AG09309 (cell line): ENCODE measurements at regions not wholly inside any gene's neighbourhood (a gene's known extent, or its start where the extent isn't known, plus 50 kb on each side); places are given as distances from the start of the nearest gene placed in this dataset.

ENCODE experiments used
- DNase-seq: peaks from one replicate; pipeline ENCODE4 v3.0.0-alpha.2; 2010; ENCODE audit warnings: low read depth
- H3K4me3 ChIP-seq: 2 replicates; pipeline ENCODE4 v1.5.1; 2011; ENCODE audit warnings: mild to moderate bottlenecking, low read depth, low read length, moderate library complexity; ENCODE audit not compliant: control insufficient read depth
- TF ChIP-seq, protein P1 (sequence below): IDR thresholded peaks from 2 replicates; pipeline ENCODE4 v1.5.1; 2011; ENCODE audit warnings: mild to moderate bottlenecking, low read depth, low read length, inconsistent platforms; ENCODE audit not compliant: insufficient read depth, control insufficient read depth; ENCODE audit errors: missing control alignments

DNA sequence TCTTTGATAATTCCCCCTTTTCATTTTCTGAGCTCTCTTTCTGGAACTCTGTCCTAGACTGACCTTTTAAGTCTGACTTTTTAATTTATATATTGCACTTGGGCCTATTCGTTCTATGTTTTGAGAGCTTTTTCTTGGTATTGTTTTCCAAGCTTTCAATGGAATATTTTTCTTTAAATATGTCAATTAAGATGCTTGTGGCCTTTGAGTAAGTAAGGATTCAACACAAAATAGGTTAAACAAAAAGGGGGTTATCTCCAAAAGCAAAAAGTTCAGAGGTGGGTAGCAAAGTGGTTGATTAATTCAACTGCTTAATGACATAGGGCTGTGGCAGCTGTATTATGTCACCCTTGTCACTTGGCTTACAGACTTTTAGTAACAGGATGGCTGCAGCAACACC is 315.9 kb downstream of the LMX1A start:
- DNase-seq: no peak
- no peak overlapping the region for H3K4me3 ChIP-seq
- TF ChIP-seq, protein P1, sequence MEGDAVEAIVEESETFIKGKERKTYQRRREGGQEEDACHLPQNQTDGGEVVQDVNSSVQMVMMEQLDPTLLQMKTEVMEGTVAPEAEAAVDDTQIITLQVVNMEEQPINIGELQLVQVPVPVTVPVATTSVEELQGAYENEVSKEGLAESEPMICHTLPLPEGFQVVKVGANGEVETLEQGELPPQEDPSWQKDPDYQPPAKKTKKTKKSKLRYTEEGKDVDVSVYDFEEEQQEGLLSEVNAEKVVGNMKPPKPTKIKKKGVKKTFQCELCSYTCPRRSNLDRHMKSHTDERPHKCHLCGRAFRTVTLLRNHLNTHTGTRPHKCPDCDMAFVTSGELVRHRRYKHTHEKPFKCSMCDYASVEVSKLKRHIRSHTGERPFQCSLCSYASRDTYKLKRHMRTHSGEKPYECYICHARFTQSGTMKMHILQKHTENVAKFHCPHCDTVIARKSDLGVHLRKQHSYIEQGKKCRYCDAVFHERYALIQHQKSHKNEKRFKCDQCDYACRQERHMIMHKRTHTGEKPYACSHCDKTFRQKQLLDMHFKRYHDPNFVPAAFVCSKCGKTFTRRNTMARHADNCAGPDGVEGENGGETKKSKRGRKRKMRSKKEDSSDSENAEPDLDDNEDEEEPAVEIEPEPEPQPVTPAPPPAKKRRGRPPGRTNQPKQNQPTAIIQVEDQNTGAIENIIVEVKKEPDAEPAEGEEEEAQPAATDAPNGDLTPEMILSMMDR: no peak

DNA sequence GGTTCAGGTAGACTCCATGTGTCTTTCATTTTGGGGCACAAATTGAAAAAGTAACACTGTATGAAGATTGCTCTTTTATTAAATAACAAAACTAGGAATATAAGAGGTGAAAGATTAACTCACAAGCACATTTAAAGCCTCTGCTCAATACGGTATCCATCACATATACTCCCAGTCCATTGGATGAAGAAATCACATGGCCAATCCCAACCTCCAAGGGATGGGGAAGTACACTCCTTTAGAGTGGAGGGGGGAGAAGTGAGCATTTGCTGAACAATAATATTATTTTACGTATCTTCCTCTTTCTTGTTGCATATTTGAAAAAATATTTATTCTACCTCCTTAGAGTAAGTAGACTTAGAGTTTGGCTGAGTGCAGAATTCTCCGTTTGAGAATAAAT is 316.5 kb downstream of the LMX1A start:
- no peak overlapping the region for H3K4me3 ChIP-seq
- TF ChIP-seq, protein P1: no peak
- DNase-seq: no peak

DNA sequence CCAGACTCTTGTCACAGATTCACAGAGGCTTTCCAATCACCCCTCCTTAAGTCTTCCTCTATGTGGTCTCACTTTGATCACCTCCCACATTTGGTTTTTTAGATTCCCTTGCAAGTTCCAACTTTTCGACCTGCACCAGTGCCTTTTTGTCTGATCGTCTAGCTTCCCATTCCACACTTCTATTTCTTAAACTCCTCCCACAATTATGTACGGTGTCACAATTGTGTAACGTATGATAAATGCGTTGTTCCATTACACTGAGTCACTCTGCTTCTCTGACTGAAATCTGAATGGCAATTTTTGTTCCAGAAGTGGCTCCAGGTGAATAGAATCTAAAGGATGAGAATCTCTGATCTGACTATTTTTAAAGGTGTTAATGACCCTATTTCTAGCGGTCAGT is 320.1 kb downstream of the LMX1A start:
- no peak overlapping the region for H3K4me3 ChIP-seq
- no peak for DNase-seq
- TF ChIP-seq, protein P1: no peak

DNA sequence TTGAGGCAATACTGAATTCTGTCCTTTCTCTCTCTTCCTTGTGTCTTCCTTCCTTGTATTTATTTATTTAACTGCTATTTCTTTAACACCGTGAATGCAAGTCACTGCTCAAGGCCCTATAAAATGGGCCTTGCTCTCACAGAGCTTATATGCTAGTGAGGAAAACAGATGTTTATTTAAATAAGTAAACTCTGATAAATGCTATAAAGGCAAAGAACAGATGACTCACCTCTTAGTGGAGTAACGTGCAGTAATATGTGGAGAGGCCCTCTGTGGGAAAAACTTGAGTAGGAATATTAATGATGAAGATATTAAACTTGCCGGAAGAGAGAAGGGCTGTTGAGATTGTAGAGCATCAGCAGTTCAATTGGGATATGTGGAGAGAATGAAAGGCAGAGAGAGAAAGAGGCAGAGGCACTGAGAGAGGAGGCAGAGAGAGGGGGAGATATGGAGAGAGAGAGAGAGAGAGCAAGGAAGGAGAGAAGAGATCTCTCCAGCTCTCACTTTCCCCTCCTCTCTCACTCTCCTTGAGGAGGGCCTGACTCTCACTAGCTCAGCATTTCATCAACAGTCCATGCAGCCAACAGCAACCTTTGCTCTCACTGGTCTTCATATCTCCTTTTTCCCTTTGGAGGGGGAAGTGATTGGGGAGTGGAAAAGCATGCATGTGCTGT is 322.2 kb downstream of the LMX1A start:
- DNase-seq: no peak
- no peak overlapping the region for H3K4me3 ChIP-seq
- TF ChIP-seq, protein P1: no peak

DNA sequence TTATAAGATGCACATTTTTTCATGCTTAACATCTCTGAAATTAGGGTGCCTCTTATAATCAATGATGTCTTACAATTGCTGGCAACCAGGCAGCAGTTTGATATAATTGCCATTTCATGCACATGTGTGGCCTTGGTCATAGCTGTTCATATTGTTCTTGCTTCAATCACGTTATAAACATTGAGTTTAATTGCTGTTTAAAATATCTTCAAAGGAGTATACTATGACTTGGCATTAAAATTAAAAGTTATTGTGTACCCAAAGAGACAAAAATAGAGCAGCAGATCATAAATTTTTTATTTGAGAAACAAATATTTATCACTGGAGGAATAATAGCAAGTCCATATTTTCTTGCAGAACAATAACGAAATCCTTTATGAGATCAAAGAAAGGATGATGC is 325.5 kb downstream of the LMX1A start:
- H3K4me3 ChIP-seq: no peak overlapping the region
- TF ChIP-seq, protein P1: no peak
- DNase-seq: no peak

DNA sequence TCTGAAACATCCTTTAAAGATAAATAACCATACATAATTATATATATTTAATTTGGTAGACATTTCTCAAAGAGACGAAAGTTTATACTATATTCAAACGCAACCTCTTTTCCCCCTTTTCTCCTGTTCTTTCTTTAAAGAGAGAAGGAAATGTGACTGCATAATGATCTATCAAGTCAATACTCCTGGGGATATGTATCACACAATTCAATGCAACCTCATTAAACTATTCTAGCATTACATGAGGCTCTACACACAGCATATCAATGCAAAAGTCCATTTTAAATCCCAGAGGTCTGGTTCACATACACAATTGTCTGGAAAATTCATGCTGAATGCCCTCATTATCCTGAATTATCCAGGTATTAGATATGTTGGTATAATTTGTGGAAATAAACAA is 330.7 kb downstream of the LMX1A start:
- DNase-seq: no peak
- no peak overlapping the region for H3K4me3 ChIP-seq
- TF ChIP-seq, protein P1: no peak
